Karpas-422 (cell line): ENCODE measurements at regions not wholly inside any gene's neighbourhood (a gene's known extent, or its start where the extent isn't known, plus 50 kb on each side); places are given as distances from the start of the nearest gene placed in this dataset.

Experiments
- DNase-seq: peaks from one replicate; pipeline ENCODE4 v3.0.0-alpha.2; 2015
- H2AFZ ChIP-seq: fragments of 200-600 bp; sonication (generic); 2 replicates; pipeline ENCODE4 v1.6.1; 2014; ENCODE audit warnings: antibody characterized with exemption, low read length, mixed read lengths
- H3K27ac ChIP-seq: fragments of 200-600 bp; sonication (generic); 2 replicates; pipeline ENCODE4 v1.5.1; 2014; ENCODE audit warnings: mild to moderate bottlenecking, low read length, moderate library complexity
- H3K27me3 ChIP-seq: fragments of 200-600 bp; sonication (generic); 2 replicates; pipeline ENCODE4 v1.6.1; 2014; ENCODE audit warnings: low read length, mixed read lengths
- H3K36me3 ChIP-seq: fragments of 200-600 bp; sonication (generic); 2 replicates; pipeline ENCODE4 v1.6.1; 2014; ENCODE audit warnings: low read length, mixed read lengths; ENCODE audit not compliant: insufficient read depth
- H3K4me1 ChIP-seq: fragments of 200-600 bp; sonication (generic); 2 replicates; pipeline ENCODE4 v1.6.1; 2014; ENCODE audit warnings: mild to moderate bottlenecking, low read length, mixed read lengths
- H3K4me2 ChIP-seq: fragments of 200-600 bp; sonication (generic); 2 replicates; pipeline ENCODE4 v1.6.1; 2014; ENCODE audit warnings: low read length, low read depth, mild to moderate bottlenecking; ENCODE audit not compliant: poor library complexity, severe bottlenecking
- H3K4me3 ChIP-seq: fragments of 200-600 bp; sonication (generic); 2 replicates; pipeline ENCODE4 v1.5.1; 2014; ENCODE audit warnings: mild to moderate bottlenecking, antibody characterized with exemption, low read length, mixed read lengths
- H3K79me2 ChIP-seq: fragments of 200-600 bp; sonication (generic); 2 replicates; pipeline ENCODE4 v1.6.1; 2014; ENCODE audit warnings: mild to moderate bottlenecking, low read length, mixed read lengths
- H3K9ac ChIP-seq: fragments of 200-600 bp; sonication (generic); 2 replicates; pipeline ENCODE4 v1.6.0; 2014; ENCODE audit warnings: low read length
- H3K9me2 ChIP-seq: fragments of 200-600 bp; sonication (generic), shearing (Covaris generic); replicated peaks from 2 replicates; pipeline ENCODE4 v1.6.0; 2014; ENCODE audit warnings: mild to moderate bottlenecking, low read length, moderate library complexity; ENCODE audit not compliant: insufficient read depth
- H3K9me3 ChIP-seq: fragments of 300-700, 200-600 bp; sonication (generic); 2 replicates; pipeline ENCODE4 v1.6.1; 2014; ENCODE audit warnings: low read length, mixed read lengths
- H4K20me1 ChIP-seq: fragments of 200-600 bp; sonication (generic); 2 replicates; pipeline ENCODE4 v1.6.1; 2014; ENCODE audit warnings: mild to moderate bottlenecking, antibody characterized with exemption, low read length, low read depth; ENCODE audit not compliant: insufficient read depth

DNA sequence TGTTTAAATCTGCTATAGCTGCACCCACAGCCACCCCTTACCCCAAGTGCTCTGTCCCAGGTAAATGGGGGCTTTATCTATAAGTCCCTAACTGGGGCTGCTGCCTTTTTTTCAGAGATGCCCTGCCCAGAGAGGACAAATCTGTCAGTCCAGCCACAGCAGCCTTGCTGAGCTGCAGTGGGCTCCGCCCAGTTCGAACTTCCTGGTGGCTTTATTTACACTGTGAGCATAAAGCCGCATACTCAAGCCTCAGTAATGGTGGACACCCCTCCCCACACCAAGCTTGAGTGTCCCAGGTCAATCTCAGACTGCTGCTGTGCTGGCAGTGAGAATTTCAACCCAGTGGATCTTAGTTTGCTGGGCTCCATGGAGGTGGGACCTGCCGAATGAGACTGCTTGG lies 505.2 kb downstream of the CBLN4 start:
- no peak overlapping the region for H3K9ac ChIP-seq
- no peaks in the 10 kb centered on the region for H3K36me3 ChIP-seq
- H3K27ac ChIP-seq = no peak overlapping the region
- no peaks in the 10 kb centered on the region for H3K9me2 ChIP-seq
- H3K79me2 ChIP-seq = no peaks in the 10 kb centered on the region
- no peak for DNase-seq
- no peak overlapping the region for H2AFZ ChIP-seq
- H3K4me3 ChIP-seq = no peak overlapping the region
- no peaks in the 10 kb centered on the region for H4K20me1 ChIP-seq
- no peak overlapping the region for H3K4me2 ChIP-seq
- no peaks in the 10 kb centered on the region for H3K4me1 ChIP-seq
- H3K9me3 ChIP-seq = peaks cover 19% of the 10 kb centered on the region
- H3K27me3 ChIP-seq = no peaks in the 10 kb centered on the region

DNA sequence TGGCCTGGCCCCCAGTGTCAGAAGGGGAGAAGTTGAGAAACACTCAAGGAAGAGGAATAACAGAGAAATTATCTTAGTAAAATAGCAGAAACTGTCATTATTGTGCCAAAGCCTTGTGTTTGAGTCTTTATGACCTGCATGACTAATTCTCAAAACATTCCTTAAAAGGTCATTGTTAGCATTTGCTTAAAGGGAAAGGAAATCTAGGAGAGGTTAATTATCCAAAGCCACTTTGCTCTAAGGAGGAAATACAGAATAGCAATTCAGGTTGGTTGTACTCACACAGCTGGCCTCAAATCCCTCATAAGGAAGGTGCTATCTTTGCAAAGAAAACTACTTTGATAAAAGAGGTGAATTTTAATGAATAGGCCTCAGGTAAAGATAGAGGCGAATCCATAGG lies 516.7 kb downstream of the CBLN4 start:
- DNase-seq = no peak
- H3K4me3 ChIP-seq = no peak overlapping the region
- no peak overlapping the region for H3K9ac ChIP-seq
- peaks cover 24% of the 10 kb centered on the region; the same call in 1 of the 2 replicates for H3K9me3 ChIP-seq
- H3K4me2 ChIP-seq = no peak overlapping the region
- no peaks in the 10 kb centered on the region for H3K4me1 ChIP-seq
- no peak overlapping the region for H3K27ac ChIP-seq
- H3K9me2 ChIP-seq = no peaks in the 10 kb centered on the region
- H3K79me2 ChIP-seq = no peaks in the 10 kb centered on the region
- no peaks in the 10 kb centered on the region for H3K36me3 ChIP-seq
- no peaks in the 10 kb centered on the region for H3K27me3 ChIP-seq
- H2AFZ ChIP-seq = no peak overlapping the region
- H4K20me1 ChIP-seq = no peaks in the 10 kb centered on the region

DNA sequence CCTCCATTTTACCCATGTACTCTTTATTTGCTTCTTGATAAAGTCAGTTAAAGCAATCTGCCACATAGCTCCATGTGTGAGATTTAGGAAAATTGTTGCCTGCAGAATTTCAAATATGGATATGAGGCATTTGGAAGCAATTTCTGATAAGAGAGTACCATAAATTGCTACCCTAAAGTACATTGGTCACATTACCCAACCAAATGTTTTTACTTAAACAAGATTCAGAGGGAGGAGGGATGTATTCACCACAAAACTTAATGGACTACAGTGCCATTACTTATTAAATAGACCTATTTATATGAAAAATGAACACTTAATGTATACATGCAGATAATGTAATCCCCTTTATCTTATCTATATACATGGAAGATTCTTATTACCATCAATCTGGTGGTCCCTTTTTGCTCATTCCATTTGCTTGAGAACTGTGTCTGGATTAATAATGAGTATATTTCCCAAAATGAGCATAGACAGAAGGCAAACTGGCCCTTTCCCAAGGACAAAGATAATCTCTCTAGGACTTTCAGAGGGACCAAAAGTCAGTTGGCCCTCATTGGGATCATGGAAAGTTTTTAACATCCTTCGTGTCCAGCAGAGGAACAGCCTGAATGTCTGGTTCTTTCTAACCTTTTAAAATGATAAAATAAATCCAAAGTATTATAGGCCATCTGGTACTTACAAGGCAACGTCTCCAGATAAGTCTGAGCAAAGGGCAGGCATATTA lies 526.4 kb downstream of the CBLN4 start:
- no peak overlapping the region for H3K9ac ChIP-seq

DNA sequence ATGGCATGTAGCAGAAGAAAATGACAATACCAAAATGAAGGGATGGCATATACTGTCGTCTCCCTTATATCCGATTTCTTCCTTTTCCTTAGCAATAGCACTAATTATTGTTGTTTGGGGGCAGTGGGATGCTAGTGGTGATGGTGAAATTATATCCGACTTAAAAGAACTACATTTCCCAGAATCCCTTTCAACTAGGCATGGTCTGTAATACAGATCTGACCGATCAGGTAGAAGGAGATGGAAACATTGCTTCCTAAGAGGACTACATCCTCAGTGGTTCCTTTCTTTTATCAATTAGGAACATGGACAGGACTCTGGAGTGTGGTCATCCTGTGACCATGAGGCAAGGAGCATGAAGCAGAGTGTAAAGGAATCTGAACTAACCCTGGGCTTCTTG lies 532.6 kb downstream of the CBLN4 start:
- no peaks in the 10 kb centered on the region for H3K27me3 ChIP-seq

More for the DNA sequence above, 526.4 kb downstream of the CBLN4 start:
- H3K79me2 ChIP-seq = no peaks in the 10 kb centered on the region
- DNase-seq = no peak
- H3K36me3 ChIP-seq = no peaks in the 10 kb centered on the region
- H3K9me3 ChIP-seq = peaks cover 20% of the 10 kb centered on the region
- no peaks in the 10 kb centered on the region for H3K27me3 ChIP-seq
- no peaks in the 10 kb centered on the region for H3K9me2 ChIP-seq
- no peak overlapping the region for H2AFZ ChIP-seq
- H3K4me1 ChIP-seq = no peaks in the 10 kb centered on the region
- no peak overlapping the region for H3K4me2 ChIP-seq
- no peak overlapping the region for H3K27ac ChIP-seq
- H4K20me1 ChIP-seq = no peaks in the 10 kb centered on the region
- no peak overlapping the region for H3K4me3 ChIP-seq

DNA sequence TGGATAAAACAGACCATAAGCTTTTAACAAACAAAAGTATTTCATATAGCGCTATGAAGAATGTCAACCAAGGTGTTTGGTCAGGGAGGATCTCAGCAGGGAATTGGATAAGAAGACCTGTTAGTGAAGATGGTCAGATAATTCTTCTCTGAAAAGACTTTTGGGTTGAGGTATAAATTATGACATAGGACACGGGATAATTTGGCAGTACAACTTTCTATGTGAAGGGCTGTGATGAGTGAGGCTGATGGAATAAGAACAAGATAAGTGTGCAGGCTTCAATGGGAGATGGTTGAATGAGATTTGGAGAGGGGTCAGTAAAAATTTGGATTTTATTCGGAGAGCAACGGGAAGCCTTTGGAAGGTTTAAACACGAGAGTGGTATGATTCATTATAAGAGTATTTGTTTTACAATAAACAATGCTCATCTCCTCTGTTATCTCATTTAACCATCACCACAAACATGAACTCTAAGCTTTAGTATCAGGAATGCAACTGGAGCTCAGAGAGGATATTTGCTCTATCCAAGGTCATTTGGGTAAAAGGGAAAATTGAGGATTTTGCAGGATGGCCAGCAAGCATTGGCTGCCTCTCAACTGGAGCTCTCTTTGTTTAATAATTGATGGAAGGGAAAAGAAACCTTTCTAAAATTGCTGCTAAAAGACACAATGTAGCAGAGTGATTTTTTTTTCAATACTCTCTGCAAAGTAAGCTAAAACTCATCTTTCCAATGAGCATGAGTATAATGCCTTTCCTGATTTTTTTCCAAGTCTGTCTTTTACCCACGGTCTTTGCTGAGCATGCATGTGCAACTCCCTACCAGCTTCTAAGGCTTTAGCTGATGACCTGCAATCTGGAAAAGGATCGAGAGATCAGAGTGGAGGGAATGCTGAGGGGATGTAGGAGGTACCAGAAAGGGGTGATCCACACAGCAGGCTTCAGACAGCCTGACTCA lies 534.0 kb downstream of the CBLN4 start:
- Histone ChIP-seq H3K79me2 (no peaks in the 10 kb centered on the region), H3K9ac (no peak overlapping the region), H3K4me1 (no peaks in the 10 kb centered on the region)

More for the DNA sequence above, 532.6 kb downstream of the CBLN4 start:
- Histone ChIP-seq H3K27ac (no peak overlapping the region), H3K36me3 (no peaks in the 10 kb centered on the region), H3K79me2 (no peaks in the 10 kb centered on the region), H3K4me3 (no peak overlapping the region), H3K9me3 (peaks cover 10% of the 10 kb centered on the region), H3K4me1 (no peaks in the 10 kb centered on the region), H2AFZ (no peak overlapping the region), H3K4me2 (no peak overlapping the region), H3K9me2 (no peaks in the 10 kb centered on the region), H3K9ac (no peak overlapping the region), H4K20me1 (no peaks in the 10 kb centered on the region)
- no peak for DNase-seq

DNA sequence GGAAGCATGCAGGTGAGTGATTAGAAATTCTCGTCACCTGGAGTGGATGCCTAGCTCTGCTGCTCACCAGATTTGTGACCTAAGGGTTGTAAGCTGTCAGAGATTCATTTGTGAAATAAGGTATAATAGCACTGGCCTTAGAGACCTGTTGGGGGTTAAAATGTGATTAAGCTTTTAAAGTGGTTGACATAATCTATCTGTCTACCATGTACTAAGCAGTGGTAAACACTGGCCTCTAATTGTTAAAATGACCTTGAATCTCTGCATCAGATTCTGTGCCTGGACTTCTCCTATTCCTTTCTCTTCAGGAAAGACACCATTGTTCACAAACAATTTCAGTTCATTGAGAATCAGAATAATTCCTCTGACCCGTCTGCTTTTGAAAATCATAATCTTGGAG lies 536.2 kb downstream of the CBLN4 start:
- H3K9me2 ChIP-seq = no peaks in the 10 kb centered on the region
- H3K4me3 ChIP-seq = no peak overlapping the region
- H3K79me2 ChIP-seq = no peaks in the 10 kb centered on the region
- no peak overlapping the region for H3K27ac ChIP-seq
- no peaks in the 10 kb centered on the region for H3K4me1 ChIP-seq
- no peak for DNase-seq
- H4K20me1 ChIP-seq = no peaks in the 10 kb centered on the region
- peaks cover 9% of the 10 kb centered on the region; the same call in 1 of the 2 replicates for H3K9me3 ChIP-seq
- H3K4me2 ChIP-seq = no peak overlapping the region
- no peaks in the 10 kb centered on the region for H3K27me3 ChIP-seq
- H3K36me3 ChIP-seq = no peaks in the 10 kb centered on the region
- H3K9ac ChIP-seq = no peak overlapping the region
- H2AFZ ChIP-seq = no peak overlapping the region

More for the DNA sequence above, 534.0 kb downstream of the CBLN4 start:
- no peak overlapping the region for H3K4me2 ChIP-seq
- no peak overlapping the region for H2AFZ ChIP-seq
- no peak overlapping the region for H3K4me3 ChIP-seq
- no peaks in the 10 kb centered on the region for H3K9me2 ChIP-seq
- H3K9me3 ChIP-seq = peaks cover 10% of the 10 kb centered on the region; the same call in 1 of the 2 replicates
- no peaks in the 10 kb centered on the region for H3K36me3 ChIP-seq
- DNase-seq = no peak
- no peaks in the 10 kb centered on the region for H3K27me3 ChIP-seq
- H3K27ac ChIP-seq = no peak overlapping the region
- H4K20me1 ChIP-seq = no peaks in the 10 kb centered on the region

DNA sequence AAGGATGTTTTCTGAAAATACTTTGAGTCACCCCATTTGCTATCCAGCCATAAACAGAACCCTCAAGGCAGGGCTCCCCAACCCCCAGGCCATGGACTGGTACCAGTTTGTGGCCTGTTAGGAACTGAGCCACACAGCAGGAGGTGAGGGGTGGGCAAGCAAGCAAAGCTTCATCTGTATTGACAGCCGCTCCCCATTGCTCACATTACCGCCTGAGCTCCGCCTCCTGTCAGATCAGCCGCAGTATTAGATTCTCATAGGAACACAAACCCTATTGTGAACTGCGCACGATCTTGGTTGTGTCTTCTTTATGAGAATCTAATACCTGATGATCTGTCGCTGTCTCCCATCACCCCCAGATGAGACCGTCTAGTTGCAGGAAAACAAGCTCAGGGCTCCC lies 543.8 kb downstream of the CBLN4 start:
- peaks cover 10% of the 10 kb centered on the region for H3K9me3 ChIP-seq
- H4K20me1 ChIP-seq = no peaks in the 10 kb centered on the region
- H3K79me2 ChIP-seq = no peaks in the 10 kb centered on the region
- no peaks in the 10 kb centered on the region for H3K4me1 ChIP-seq
- H3K9me2 ChIP-seq = no peaks in the 10 kb centered on the region
- H3K36me3 ChIP-seq = no peaks in the 10 kb centered on the region
- no peaks in the 10 kb centered on the region for H3K27me3 ChIP-seq
- H2AFZ ChIP-seq = no peak overlapping the region
- H3K4me3 ChIP-seq = no peak overlapping the region
- no peak overlapping the region for H3K27ac ChIP-seq
- DNase-seq = no peak
- H3K4me2 ChIP-seq = no peak overlapping the region
- H3K9ac ChIP-seq = no peak overlapping the region

DNA sequence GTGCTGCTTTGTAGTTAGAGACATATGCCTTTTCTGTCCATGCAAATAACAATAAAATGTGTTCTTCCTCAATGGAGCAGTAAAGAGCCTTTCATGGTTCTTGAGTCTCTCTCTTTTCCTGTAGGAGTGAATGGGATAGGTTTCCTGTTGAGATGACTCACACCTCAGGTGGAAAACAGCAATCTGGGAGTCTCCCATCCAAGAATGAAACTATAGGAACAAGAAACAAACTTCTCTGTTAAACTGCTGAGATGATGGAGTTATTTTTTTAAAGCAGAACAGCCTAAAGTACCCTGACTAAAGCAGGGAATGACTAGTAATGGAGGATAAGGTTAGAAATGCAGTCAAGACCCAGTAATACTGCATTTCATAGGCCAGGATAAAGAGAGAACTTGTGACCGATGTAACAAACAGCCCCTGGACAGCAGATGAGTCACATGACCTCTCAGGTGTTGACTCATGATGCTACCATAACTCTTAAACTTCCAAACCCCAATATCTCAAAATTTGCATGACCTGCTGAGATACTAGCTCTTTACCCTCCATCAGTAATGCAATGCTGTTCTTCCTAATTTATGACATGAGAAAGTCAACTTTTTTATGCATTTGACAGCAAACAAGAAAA lies 548.9 kb downstream of the CBLN4 start:
- no peaks in the 10 kb centered on the region for H3K9me2 ChIP-seq
- no peaks in the 10 kb centered on the region for H3K79me2 ChIP-seq
- H3K36me3 ChIP-seq = no peaks in the 10 kb centered on the region
- no peaks in the 10 kb centered on the region for H3K27me3 ChIP-seq
- no peak overlapping the region for H3K9ac ChIP-seq
- no peaks in the 10 kb centered on the region for H4K20me1 ChIP-seq
- H3K4me1 ChIP-seq = no peaks in the 10 kb centered on the region
- H3K9me3 ChIP-seq = peaks cover 17% of the 10 kb centered on the region
- DNase-seq = no peak
- no peak overlapping the region for H3K4me2 ChIP-seq
- H2AFZ ChIP-seq = no peak overlapping the region
- H3K27ac ChIP-seq = no peak overlapping the region
- H3K4me3 ChIP-seq = no peak overlapping the region
